H1 (cell line): ENCODE measurements at regions not wholly inside any gene's neighbourhood (a gene's known extent, or its start where the extent isn't known, plus 50 kb on each side); places are given as distances from the start of the nearest gene placed in this dataset.

ENCODE experiments used
- BACH1 ChIP-seq: IDR thresholded peaks from 2 replicates; pipeline ENCODE4 v1.6.1; 2012; ENCODE audit warnings: low read length, improper control_type of control experiment
- CBX8 ChIP-seq: fragments of 300-800, 300-1000 bp; sonication (generic); IDR thresholded peaks from 2 replicates; pipeline ENCODE4 v1.7.1; 2016; ENCODE audit warnings: low read depth, low read length, borderline replicate concordance
- CHD1 ChIP-seq: IDR thresholded peaks from 2 replicates; pipeline ENCODE4 v1.6.1; 2012; ENCODE audit warnings: low read depth, low read length, improper control_type of control experiment
- CTBP2 ChIP-seq: IDR thresholded peaks from 2 replicates; pipeline ENCODE4 v1.7.0; 2011; ENCODE audit warnings: borderline replicate concordance, mild to moderate bottlenecking, moderate library complexity, mixed read lengths, low read length; ENCODE audit not compliant: insufficient read depth, insufficient read length
- GTF2F1 ChIP-seq: IDR thresholded peaks from 2 replicates; pipeline ENCODE4 v1.6.1; 2012; ENCODE audit warnings: low read depth, low read length, improper control_type of control experiment, borderline replicate concordance
- JUN ChIP-seq: IDR thresholded peaks from 2 replicates; pipeline ENCODE4 v1.6.1; 2011; ENCODE audit warnings: low read depth, mild to moderate bottlenecking, improper control_type of control experiment, low read length
- NANOG ChIP-seq: IDR thresholded peaks from 2 replicates; pipeline ENCODE4 v1.6.1; 2011; ENCODE audit warnings: low read length, low read depth, mild to moderate bottlenecking, inconsistent platforms; ENCODE audit not compliant: insufficient read depth, poor library complexity, severe bottlenecking
- NRF1 ChIP-seq: IDR thresholded peaks from 2 replicates; pipeline ENCODE4 v1.6.1; 2011; ENCODE audit warnings: mild to moderate bottlenecking, low read depth, low read length, improper control_type of control experiment
- PHF8 ChIP-seq: fragments of 200-600 bp; sonication (generic); conservative IDR thresholded peaks from 2 replicates; pipeline ENCODE4 v1.7.1; 2012; ENCODE audit warnings: low read depth, mild to moderate bottlenecking, inconsistent platforms, low read length, moderate library complexity
- POU5F1 ChIP-seq: IDR thresholded peaks from 2 replicates; pipeline ENCODE4 v1.6.1; 2011; ENCODE audit warnings: low read depth, mild to moderate bottlenecking, low read length, moderate library complexity
- RBBP5 ChIP-seq: IDR thresholded peaks from 2 replicates; pipeline ENCODE4 v1.7.1; 2012; ENCODE audit warnings: low read depth, mild to moderate bottlenecking, inconsistent platforms, low read length, moderate library complexity, borderline replicate concordance
- RXRA ChIP-seq: IDR thresholded peaks from 2 replicates; pipeline ENCODE4 v1.6.1; 2011; ENCODE audit warnings: low read depth, mild to moderate bottlenecking, low read length, moderate library complexity; ENCODE audit not compliant: insufficient read depth
- SP2 ChIP-seq: IDR thresholded peaks from 2 replicates; pipeline ENCODE4 v1.6.1; 2012; ENCODE audit warnings: mild to moderate bottlenecking, low read length, inconsistent platforms
- SRF ChIP-seq: IDR thresholded peaks from 2 replicates; pipeline ENCODE4 v1.6.1; 2011; ENCODE audit warnings: mild to moderate bottlenecking, low read depth, low read length, moderate library complexity
- TAF7 ChIP-seq: optimal IDR thresholded peaks from 2 replicates; pipeline ENCODE3; 2011; ENCODE audit warnings: low read depth, mild to moderate bottlenecking, inconsistent platforms, low read length, moderate library complexity, borderline replicate concordance

DNA sequence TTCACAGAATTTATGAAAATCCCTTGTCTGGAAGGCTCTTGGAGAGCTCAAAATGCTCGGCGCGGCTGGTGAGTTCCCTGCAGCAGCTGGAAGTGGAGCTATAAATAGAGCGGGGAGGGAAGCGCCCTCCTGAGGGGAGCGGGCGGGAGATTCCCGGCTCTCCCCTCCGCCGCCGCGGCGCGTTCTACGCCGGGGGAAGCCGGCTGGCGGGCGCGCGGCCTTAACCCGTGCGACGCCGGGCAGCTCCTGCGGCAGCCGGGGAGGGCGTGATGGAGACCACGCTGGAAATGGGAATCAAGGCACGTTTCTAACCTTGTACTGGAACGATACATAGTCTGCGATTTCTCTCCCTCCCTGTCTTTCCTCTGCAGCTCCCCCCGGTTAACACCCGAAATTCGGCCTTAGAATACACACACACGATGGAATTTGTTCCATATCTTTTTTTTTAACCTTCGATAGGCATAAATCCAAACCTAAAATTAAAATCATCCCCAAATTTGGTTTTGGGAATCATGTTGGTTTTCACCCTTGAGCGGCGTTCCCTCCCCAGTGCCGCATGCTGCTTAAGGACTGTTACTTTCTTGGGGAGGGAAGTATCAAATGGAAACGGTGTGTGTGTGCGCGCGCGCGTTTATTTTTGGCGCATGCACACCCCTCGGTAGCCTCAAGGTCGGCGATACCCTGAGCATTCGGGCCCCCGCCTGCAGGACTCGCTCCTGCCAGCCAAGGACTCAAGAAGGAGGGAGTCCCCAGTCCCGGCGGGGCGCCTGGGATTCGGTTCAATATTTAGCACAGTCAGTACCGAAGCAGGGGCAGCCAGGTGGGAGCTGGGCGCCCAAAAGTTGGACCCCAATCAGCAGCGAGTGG, 306.3 kb upstream of the KCNN2 start (continued):
- TF ChIP-seq TAF7 (peak; percentile 56), GTF2F1 (no peak), POU5F1 (no peak), JUN (no peak), NANOG (no peak), BACH1 (no peak), PHF8 (0 out of 2 replicates have a peak, but pooled peaks have one; percentile 11), RXRA (no peak), SP2 (no peak), CBX8 (no peak), SRF (no peak), RBBP5 (peak; percentile 57; the same call in 1 of the 2 replicates), CHD1 (no peak), CTBP2 (no peak), NRF1 (no peak)
